Vagina (tissue), 2 donors: ENCODE measurements at regions not wholly inside any gene's neighbourhood (a gene's known extent, or its start where the extent isn't known, plus 50 kb on each side); places are given as distances from the start of the nearest gene placed in this dataset.

Experiments used
- DNase-seq, 2 donors: peaks; one replicate each; pipeline ENCODE4 v3.0.0-alpha.2; 2017; ENCODE audit errors: extremely low spot score in 2 of 2
- H3K27ac ChIP-seq: fragments of 200-600 bp; sonication (generic); one replicate; pipeline ENCODE4 v1.5.1; 2019
- H3K27me3 ChIP-seq: fragments of 200-600 bp; sonication (generic); one replicate; pipeline ENCODE4 v1.5.1; 2019
- H3K36me3 ChIP-seq, 2 donors: fragments of 200-600 bp; sonication (generic); one replicate each; pipeline ENCODE4 v1.5.1; 2017 to 2019
- H3K4me1 ChIP-seq: fragments of 200-600 bp; sonication (generic); one replicate; pipeline ENCODE4 v1.5.1; 2019
- H3K4me3 ChIP-seq, 2 donors: fragments of 200-600 bp; sonication (generic); 1 replicate in 1 of 2; 2 replicates in 1 of 2; pipeline ENCODE4 v1.5.1; 2016 to 2019
- H3K9me3 ChIP-seq: fragments of 200-600 bp; sonication (generic); one replicate; pipeline ENCODE4 v1.5.1; 2019
- CTCF ChIP-seq, 3 experiments: fragments of 450-650 bp in 2 of 3; fragments of 200-600 bp in 1 of 3; sonication (generic) in 1 of 3; IDR thresholded peaks; one replicate each; pipeline ENCODE4 v1.5.1; 2017 to 2019; ENCODE audit warnings: antibody characterized with exemption in 3 of 3, mild to moderate bottlenecking in 2 of 3, moderate library complexity in 2 of 3
- POLR2A ChIP-seq, 2 donors: fragments of 450-650 bp; IDR thresholded peaks; one replicate each; pipeline ENCODE4 v1.6.1; 2017; ENCODE audit warnings: antibody characterized with exemption in 2 of 2, mild to moderate bottlenecking in 2 of 2, moderate library complexity in 2 of 2
- POLR2AphosphoS5 ChIP-seq, 2 donors: sonication (generic); formaldehyde crosslinking; IDR thresholded peaks; one replicate each; pipeline ENCODE4 v1.9.0; 2017; ENCODE audit warnings: antibody characterized with exemption in 2 of 2, mild to moderate bottlenecking in 2 of 2, low read depth in 1 of 2; ENCODE audit not compliant: insufficient read depth in 1 of 2
- intact Hi-C: fragments of 100-400 bp; cut with DNase I; formaldehyde crosslinking; loops from one replicate; pipeline ENCODE4 v1.15.1; 2023

- H3K9me3 ChIP-seq: no peaks in the 10 kb centered on the region
- H3K4me3 ChIP-seq: no peak overlapping the region
- intact Hi-C loops: no loop called here
- TF ChIP-seq POLR2AphosphoS5 (IDR thresholded peaks at IDR 0.05; ENCODE audit: insufficient read depth in 1 of 2, low read depth in 1 of 2) (no peak), POLR2A (IDR thresholded peaks at IDR 0.05) (no peak), CTCF (IDR thresholded peaks at IDR 0.05) (no peak)
- no peaks in the 10 kb centered on the region for H3K36me3 ChIP-seq
- H3K4me1 ChIP-seq: no peaks in the 10 kb centered on the region
- DNase-seq: no peak
- no peaks in the 10 kb centered on the region for H3K27me3 ChIP-seq
- no peak overlapping the region for H3K27ac ChIP-seq
These were observed 1056.3 kb upstream of the CNTN5 start for GRCh38 chr11:97964332-97965004.

- TF ChIP-seq CTCF (IDR thresholded peaks at IDR 0.05) (no peak), POLR2AphosphoS5 (IDR thresholded peaks at IDR 0.05; ENCODE audit: insufficient read depth in 1 of 2, low read depth in 1 of 2) (no peak), POLR2A (IDR thresholded peaks at IDR 0.05) (no peak)
- no peak overlapping the region for H3K27ac ChIP-seq
- H3K27me3 ChIP-seq: no peaks in the 10 kb centered on the region
- no peak for DNase-seq
- no peaks in the 10 kb centered on the region for H3K36me3 ChIP-seq
- intact Hi-C loops: no loop called here
- no peak overlapping the region for H3K4me3 ChIP-seq
- H3K9me3 ChIP-seq: no peaks in the 10 kb centered on the region
- no peaks in the 10 kb centered on the region for H3K4me1 ChIP-seq
These were observed 1054.7 kb upstream of the CNTN5 start for GRCh38 chr11:97965849-97966646.

- Histone ChIP-seq H3K4me1 (no peaks in the 10 kb centered on the region), H3K9me3 (no peaks in the 10 kb centered on the region), H3K27me3 (no peaks in the 10 kb centered on the region), H3K27ac (no peak overlapping the region), H3K36me3 (no peaks in the 10 kb centered on the region), H3K4me3 (no peak overlapping the region)
- intact Hi-C loops: no loop called here
- DNase-seq: no peak
- TF ChIP-seq POLR2A (IDR thresholded peaks at IDR 0.05) (no peak), CTCF (IDR thresholded peaks at IDR 0.05) (no peak), POLR2AphosphoS5 (IDR thresholded peaks at IDR 0.05; ENCODE audit: insufficient read depth in 1 of 2, low read depth in 1 of 2) (no peak)
These were observed 1053.8 kb upstream of the CNTN5 start for GRCh38 chr11:97966901-97967300.

- no peak overlapping the region for H3K27ac ChIP-seq
- intact Hi-C loops: no loop called here
- no peaks in the 10 kb centered on the region for H3K4me1 ChIP-seq
- no peaks in the 10 kb centered on the region for H3K36me3 ChIP-seq
- DNase-seq: no peak
- no peak overlapping the region for H3K4me3 ChIP-seq
- H3K27me3 ChIP-seq: no peaks in the 10 kb centered on the region
- no peak for TF ChIP-seq CTCF (IDR thresholded peaks at IDR 0.05)
- TF ChIP-seq POLR2AphosphoS5 (IDR thresholded peaks at IDR 0.05; ENCODE audit: insufficient read depth in 1 of 2, low read depth in 1 of 2): no peak
- TF ChIP-seq POLR2A (IDR thresholded peaks at IDR 0.05): no peak
- H3K9me3 ChIP-seq: no peaks in the 10 kb centered on the region
These were observed 1052.7 kb upstream of the CNTN5 start for GRCh38 chr11:97968071-97968470.

GRCh38 chr11:97972731-97973130, 1048.0 kb upstream of the CNTN5 start:
- Histone ChIP-seq H3K36me3 (no peaks in the 10 kb centered on the region), H3K9me3 (no peaks in the 10 kb centered on the region), H3K4me1 (no peaks in the 10 kb centered on the region), H3K4me3 (no peak overlapping the region), H3K27ac (no peak overlapping the region), H3K27me3 (no peaks in the 10 kb centered on the region)
- TF ChIP-seq POLR2AphosphoS5 (IDR thresholded peaks at IDR 0.05; ENCODE audit: insufficient read depth in 1 of 2, low read depth in 1 of 2) (no peak), POLR2A (IDR thresholded peaks at IDR 0.05) (no peak), CTCF (IDR thresholded peaks at IDR 0.05) (no peak)
- intact Hi-C loops: no loop called here
- DNase-seq: no peak
